Sciatic nerve (tissue), 2 donors: ENCODE measurements at regions not wholly inside any gene's neighbourhood (a gene's known extent, or its start where the extent isn't known, plus 50 kb on each side); places are given as distances from the start of the nearest gene placed in this dataset.
A peak's percentile ranks its signal among the peaks of the same experiment; 100 is the strongest.
"Not testable (repeated sequence)": the region's sequence is repeated elsewhere in the genome, so short reads cannot be mapped to it uniquely, and the experiment has no call there.

Source experiments
- ATAC-seq: fragments of 200-7000 bp; cut with Tn5 transposase; one replicate; pipeline ENCODE4 v1.9.1; 2020; ENCODE audit warnings: mild to moderate bottlenecking, moderate library complexity
- DNase-seq: peaks from one replicate; pipeline ENCODE4 v3.0.0-alpha.2; 2020; ENCODE audit warnings: low spot score
- intact Hi-C: fragments of 100-400 bp; cut with DNase I; formaldehyde crosslinking; loops from one replicate; pipeline ENCODE4 v1.14.2; 2022
- donor health status: DM: no; HTN: no; CAD: no.
- donor health status: DM: no; HTN: no; CAD: no.

DNA sequence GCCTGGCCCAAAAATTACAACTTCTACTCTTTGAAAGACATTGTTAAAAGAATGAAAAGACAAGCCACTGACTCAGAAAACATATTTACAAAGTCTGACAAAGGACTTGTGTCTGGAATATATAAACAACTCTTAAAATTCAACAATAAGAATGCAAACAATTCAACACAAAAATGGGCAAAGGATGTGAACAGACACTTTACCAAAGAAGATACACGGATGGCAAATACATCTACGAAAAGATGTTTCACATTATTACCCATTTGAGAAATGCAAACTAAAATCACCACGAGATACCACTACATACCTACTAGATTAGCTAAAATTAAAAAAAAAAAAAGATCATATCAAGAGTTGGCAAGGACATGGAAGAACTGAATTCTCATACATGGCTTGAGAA, 80.8 kb upstream of the METRNL start:
- ATAC-seq (no peak), DNase-seq (no peak)
- intact Hi-C loops = no loop called here

DNA sequence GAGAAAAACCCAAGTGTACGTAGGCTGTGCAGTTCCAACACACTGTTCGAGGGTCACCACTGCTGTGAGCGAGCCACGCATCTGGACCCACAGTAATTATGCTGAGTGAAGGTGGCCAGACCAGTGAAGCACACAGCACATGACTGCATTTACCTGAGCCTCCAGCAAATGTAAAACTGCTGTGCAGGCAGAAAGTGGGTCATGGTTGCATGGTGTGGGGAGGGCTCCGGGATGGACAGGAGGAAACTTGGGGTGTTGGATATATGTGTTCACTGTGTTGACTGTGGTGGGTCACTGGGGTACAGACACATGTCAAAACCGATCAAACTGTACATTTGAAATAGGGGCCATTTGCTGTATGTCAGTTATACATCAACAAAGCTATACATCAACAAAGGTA, 78.7 kb upstream of the METRNL start:
- ATAC-seq (no peak), DNase-seq (no peak)
- intact Hi-C loops = no loop called here

DNA sequence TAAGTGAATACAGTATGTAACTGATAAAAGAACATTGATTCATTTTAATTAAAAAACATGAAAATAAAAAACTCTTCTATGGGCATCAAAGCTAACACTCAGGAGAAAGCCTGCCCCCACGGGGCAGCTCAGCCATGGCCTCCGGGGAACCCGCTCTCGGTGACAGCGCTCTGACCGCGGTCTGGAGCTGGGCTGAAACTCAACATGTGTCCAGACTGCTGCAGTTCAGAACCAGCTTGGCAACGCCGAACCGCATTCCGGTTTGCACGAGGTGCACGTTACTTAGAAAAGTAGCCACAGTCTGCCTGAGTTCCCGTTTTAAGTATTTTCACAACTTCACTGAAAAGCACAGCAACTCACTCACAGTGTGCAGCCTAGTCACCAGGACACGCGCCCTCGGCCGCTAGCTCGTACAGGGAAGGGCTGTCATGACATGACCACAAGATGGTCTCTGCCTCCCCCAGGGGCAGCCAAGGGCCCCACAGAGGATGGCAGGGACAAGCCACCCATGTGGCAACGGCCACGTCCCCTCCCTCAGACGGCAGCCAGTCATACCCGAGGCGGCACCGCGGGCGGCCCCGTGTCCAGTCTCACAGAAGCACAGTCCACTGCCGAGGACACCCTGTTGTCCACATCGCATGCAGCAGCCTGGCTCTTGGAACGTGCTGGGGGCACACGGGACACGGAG, 77.1 kb upstream of the METRNL start:
- no peak for ATAC-seq
- DNase-seq = no peak
- intact Hi-C loops = no loop called here

DNA sequence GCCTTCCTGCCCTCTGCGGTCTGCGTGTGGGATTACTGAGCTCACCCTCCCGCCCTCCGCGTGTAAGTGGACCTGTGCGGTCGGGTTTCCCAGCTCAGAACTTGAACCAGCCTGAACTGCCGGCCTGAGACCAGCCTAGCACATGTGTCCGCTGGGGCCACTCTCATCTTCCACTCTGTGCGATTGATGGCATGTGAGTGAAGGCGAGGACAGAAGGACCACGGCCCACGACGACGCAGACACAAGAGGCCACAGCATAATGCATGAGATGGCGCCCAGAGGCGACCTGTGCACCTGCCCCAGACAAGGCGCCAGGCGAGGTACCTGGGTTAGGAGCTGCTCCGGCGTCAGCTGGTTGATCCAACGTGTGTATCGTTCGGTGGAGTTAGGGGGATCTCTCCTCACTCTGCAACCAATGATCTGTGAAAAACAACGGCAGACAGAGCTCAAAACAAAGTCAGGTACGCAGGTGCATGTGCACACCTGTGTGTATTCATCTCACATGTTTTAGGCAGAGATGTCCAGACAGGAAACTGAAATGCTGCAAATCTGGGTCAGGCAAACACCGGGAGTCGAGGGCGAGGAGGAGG, 74.5 kb upstream of the METRNL start:
- intact Hi-C loops = no loop called here

DNA sequence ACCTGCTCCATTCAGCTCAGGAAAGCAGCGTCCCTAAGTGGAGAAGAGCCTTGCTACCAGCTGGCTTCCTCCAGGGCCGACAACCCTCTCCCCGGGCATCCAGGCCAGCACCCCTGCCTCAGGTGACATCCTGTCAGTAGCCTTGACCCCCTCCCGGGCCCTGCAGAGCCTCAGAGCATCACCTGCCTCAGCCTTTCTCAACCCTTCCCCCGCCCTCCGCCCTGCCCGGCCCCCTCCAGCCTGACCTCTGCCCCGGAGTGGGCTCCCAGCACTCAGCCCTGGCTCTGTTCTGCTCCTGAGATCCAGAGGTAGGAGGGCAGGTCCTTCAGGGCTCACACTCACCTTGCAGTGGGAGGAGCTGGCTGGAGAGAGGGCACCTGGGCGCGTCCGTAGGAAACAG, 73.8 kb upstream of the METRNL start:
- no peak for ATAC-seq
- intact Hi-C loops = no loop called here
- no peak for DNase-seq

More for the DNA sequence above, 74.5 kb upstream of the METRNL start:
- no peak for ATAC-seq
- DNase-seq = no peak

DNA sequence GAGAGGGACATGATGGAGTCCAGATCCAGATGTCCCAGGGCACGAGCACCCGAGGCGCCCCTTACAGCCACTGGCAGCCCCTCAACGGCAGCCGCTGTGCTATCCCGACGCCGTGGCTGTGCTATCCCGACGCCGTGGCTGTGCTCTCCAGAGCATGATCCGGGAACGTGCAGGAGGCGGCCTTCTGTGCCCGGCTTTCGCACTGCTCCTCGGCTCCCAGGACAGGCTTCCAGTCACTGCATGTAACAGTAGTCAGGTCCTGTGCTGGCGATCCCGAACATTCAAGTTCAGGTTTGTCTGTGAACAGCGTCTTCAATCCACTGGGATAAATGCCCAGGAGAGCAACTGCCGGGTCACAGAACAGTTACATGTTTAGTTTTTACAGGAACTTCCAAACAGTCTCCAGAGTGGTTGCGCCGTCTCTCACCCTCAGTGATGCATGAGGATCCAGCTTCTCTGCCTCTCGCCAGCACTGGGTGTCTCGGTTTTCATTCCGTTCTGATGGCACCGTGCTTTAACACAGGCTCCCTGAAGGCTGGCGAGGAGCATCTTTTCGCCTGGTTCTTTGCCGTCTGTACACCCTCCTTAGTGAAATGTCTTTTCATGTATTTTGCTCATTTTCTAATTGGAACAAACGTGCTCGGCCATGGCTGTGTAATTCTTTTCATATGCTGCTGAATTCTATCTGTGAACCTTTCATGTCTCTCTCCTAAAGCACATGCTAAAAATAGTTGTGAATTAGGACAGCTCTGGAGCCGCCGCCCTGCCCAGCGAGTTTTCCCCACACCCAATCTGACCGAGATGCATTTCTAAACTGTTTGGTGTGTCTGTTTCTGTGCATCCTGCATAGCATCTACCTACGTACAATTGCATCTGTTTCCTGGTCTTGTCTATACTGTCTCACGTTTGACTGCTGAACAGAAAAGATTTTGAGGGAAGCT, 72.6 kb upstream of the METRNL start:
- intact Hi-C loops = no loop called here
- ATAC-seq (no peak), DNase-seq (no peak)

DNA sequence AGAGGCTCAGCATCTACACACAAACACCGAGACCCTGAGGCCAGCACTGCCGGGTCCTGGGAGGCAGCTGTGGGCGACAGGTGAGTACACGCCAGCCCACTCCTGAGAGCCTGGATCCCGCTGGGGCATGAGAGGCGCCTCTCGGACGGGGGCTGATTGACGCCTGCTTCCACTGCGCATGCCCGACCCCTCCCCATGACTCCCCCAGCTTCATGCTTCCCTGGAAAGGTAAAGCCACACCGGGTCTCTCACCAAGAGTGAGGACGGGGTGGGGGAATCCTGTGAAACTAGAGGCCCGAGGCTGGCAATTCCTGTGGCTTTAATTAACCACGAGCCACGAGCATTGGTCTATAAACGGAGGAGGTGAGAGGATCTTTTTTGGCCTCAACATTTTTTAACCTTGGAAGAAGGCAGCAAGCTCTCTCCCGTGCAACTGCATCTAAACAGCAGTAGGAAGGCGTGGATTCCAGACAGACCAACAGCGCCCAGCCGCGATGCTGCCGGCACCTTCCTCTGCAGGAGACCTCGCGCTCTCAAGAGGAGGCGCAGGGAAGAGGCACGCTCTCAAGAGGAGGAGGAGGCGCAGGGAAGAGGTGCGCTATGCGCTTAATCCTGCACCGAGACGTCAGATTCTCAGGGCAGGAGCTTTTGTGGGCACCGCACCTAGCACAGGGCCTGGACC, 71.8 kb upstream of the METRNL start:
- ATAC-seq = no peak
- DNase-seq = no peak
- intact Hi-C loops = no loop called here

DNA sequence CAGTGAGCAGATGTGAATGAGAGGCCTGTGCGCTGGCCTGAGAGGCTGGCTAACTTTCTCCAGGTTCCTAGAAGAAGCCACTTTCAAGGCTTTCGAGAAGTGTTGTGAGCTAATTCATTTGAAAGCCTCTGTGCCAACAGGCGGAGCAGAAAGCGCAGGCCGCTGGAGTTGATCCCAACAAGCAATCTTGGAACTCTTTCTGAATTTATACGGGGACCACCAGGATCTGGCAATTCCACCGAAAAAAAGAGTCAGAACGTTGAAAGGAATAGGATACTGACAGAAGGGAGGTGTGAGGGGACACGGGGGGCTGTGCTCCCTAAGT, 71.3 kb upstream of the METRNL start:
- no peak for DNase-seq
- intact Hi-C loops = no loop called here
- no peak for ATAC-seq

DNA sequence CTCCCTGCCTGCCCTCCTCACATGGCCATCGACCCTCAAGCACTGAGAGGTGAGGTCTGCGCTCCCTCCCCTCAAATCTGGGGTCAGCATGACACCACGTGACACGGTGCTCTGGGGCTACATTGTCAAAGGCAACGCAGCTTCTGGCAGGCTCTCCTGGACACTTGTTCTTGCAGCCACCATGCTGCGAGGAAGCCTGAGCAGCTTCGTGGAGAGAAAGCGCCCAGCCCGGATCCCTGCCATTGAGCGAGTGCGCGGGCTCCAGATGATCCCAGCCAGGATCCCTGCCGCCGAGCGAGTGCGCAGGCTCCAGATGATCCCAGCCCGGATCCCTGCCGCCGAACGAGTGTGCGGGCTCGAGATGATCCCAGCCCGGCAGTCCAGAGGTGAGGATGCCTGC, 70.9 kb upstream of the METRNL start:
- DNase-seq = no peak
- intact Hi-C loops = no loop called here
- ATAC-seq = no peak

DNA sequence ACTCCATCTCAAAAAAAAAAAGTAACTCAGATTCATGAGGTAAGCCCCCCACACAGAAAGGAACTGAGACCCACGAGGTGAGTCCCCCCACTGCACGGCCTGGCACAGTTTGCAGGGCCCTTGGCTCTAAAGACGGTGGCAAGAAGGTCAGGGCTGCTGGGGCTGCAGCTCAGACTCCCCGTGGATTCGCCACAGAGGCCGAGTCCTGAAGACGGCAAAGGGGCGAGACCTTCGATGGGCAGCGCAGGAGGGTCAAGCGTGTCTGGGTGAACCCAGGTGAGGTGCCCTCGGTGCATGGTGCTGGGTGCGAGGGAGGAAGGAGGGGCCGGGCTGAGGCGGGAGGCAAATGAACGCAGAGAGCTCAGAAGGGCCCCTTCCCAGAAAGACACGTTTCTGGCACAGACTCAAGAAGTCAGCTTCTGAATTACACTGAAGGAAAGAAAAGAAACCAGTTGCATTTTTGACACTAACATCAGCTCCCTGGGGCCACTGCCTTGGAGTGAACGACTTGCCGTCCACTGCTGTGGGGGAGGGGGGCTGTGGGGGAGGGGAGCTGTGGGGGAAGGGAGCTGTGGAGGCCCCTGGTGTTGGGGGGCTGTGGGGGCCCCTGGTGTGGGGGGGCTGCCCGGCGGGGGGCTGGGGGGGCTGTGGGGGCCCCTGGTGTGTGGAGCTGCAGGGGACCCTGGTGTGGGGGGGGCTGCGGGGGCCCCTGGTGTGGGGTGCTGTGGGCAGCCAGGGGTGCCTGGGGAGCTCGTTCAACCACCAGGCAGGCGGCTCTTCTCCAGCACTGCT, 69.8 kb upstream of the METRNL start:
- DNase-seq (no peak), ATAC-seq (no peak)
- intact Hi-C loops = no loop called here

DNA sequence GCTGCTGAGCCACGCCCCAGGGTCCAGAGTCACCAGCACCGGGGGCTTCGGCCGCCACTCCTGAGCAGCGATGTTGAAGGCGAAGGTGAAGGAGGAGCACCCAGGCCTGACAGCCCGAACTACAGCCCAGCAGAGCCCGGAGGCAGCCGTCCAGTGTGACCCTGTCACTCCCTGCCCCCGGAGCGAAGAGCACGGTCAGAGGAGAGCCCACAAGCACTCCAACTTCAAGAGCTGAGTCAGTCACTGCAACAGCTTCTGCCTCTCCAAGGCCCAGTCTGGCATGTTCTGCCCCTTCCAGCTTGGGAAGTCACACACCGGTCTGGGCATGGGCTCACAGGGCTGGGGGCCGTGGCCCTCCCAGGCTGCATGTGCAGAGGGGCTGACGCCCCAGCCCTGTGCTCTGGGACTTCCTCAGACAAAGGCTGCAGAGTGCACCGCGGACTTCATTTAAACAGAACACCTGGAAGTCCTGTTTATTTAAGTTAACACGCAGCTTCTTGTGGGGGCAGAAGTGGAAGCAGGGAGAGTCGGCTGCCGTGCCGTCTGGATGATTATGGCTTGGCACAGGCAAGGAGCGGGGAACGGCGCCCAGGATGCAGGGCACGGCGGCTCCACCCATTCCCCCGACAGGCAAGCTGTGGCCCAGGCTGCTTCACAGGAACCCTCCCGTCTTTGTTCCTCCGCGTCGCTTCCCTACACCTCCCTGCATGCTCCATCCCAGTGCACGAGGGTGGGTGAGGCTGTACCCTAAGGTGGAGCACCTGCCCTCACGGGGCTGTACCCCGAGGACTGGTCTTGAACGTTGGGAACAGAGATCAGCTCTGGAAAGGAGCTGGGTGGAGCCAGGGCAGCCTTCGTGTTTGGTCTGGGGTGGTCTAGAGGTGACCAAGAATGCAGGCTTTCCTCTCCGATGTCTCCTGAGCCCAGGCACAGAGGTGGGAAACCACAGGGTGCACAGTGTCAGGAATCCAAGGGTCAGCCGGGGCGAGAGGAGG, 68.9 kb upstream of the METRNL start:
- no peak for DNase-seq

DNA sequence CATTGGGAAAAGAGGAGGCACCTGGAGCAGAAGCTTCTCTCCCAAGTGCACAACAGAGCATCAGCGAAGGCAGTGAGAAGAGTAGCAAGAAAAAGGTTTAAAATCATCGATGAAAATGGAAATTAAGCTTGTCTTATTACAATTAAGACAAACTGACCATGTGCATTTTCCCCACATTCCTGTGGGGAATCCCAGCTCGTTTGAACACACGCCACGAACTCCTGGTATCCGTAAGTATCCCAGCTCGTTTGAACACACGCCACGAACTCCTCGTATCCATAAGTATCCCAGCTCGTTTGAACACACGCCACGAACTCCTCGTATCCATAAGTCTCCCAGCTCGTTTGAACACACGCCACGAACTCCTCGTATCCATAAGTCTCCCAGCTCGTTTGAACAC, 67.7 kb upstream of the METRNL start:
- intact Hi-C loops, DNase-seq, ATAC-seq: not testable (repeated sequence)

More for the DNA sequence above, 68.9 kb upstream of the METRNL start:
- ATAC-seq = peak; percentile 42
- intact Hi-C loops = no loop called here

DNA sequence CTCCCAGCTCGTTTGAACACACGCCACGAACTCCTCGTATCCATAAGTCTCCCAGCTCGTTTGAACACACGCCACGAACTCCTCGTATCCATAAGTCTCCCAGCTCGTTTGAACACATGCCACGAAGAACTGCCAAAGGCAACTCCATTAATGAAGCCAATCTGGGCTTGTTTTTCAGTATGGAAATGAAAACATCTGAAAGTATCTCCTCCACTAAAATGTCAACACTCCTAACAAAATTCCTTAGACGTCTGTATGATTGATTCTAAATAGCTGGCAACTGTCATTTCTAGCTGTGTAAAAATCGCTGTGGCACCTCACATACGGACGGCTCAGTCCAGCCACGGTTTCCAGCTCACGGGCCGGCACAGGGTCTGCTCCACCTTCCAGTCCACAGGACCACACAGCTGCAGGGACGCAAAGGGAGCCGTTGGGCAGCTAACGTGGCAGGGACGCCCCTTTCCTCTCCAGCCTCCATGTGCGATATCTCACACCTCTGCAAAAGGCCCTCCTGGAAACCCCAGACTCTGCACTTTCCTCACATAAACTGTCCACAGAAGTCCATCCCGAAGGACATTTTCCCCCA, 67.1 kb upstream of the METRNL start:
- DNase-seq = no peak
- no peak for ATAC-seq
- intact Hi-C loops = no loop called here

DNA sequence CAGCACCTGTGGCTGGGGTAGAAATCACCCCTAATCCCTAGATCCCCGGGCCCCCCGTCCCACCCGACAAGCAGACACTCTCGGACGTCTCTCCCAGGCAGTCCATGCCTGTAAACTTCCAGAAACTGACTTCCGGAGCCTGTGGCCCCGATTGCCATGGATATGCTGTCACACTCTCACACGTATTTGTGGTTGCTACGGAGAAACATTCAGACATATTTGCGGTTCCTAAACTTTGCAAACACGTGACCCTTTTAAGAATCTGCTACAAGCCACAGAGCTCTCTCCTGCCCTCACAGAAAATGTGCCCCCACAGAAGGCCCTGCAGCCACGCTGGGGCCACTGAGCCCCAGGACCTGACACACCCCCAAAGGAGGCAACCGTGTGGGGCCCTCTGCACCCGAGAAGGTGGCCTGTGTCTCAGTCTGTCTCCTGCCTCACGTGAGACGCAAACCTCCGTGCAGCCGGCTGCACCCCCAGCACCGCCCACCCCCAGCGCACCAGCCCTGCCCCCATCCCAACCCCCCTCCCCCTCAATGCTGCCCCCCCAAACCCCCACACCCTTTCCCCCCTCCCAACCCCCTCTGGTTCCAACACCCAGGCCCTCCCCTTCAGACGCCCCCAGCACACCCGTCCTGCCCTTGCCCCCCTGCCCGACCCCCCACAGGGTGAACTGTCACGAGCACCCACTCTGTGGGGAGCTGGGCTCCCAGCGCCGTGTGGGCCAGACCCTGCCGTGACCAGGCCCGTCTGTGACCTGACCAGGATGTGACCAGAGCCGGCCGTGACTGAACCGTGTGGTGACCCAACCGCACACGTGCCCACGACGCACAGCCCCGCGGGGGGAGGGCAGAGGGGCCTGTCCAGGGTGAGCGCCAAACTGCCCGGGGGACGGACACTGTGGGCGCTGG, 66.3 kb upstream of the METRNL start:
- ATAC-seq (peak; percentile 32), DNase-seq (no peak)
- intact Hi-C loops = no loop called here

DNA sequence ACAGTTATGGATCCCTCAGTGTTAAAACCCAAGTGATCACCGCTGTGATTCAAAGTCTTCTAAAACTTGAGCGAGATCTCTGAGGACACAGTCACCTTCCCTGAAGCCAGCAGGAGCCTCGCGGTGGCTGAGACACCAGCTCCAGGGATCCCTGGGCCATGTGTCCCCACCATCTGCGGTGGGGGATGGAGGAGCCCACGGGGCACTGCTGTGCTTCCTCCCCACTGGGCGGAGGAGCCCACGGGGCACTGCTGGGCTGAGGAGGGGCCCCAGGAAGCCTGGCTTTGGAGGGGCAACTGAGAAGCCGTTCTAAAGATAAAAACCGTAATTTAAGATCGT, 65.7 kb upstream of the METRNL start:
- ATAC-seq = no peak
- intact Hi-C loops = no loop called here
- no peak for DNase-seq

DNA sequence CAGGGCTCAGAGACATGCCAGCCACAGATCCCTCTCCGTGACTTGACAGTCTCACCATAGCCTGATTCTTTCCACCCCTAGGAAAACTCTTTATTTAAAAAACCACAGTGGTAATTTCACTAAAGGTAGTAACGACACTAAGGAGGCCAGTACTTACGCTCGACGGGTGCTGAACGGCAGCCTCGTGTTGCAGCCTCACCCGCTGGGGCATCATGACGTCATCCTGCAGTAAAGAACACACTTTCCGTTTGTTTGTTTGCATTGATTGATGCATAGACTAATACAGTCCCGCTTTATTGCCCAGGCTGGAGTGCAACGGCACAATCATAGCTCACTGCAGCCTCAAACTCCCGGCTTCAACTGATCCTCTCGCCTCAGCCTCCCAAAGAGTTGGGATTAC, 65.1 kb upstream of the METRNL start:
- no peak for DNase-seq
- ATAC-seq = no peak
- intact Hi-C loops = no loop called here
